Uterus (tissue), 2 donors: ENCODE measurements at regions not wholly inside any gene's neighbourhood (a gene's known extent, or its start where the extent isn't known, plus 50 kb on each side); places are given as distances from the start of the nearest gene placed in this dataset.

ENCODE experiments used
- CTCF ChIP-seq, 4 experiments: fragments of 200-600 bp in 2 of 4; fragments of 450-650 bp in 2 of 4; sonication (generic) in 2 of 4; IDR thresholded peaks; one replicate each; pipeline ENCODE4 v1.5.1; 2016 to 2019; ENCODE audit warnings: antibody characterized with exemption in 4 of 4, mild to moderate bottlenecking in 2 of 4, moderate library complexity in 1 of 4
- POLR2A ChIP-seq, 2 donors: fragments of 450-650 bp; IDR thresholded peaks; one replicate each; pipeline ENCODE4 v1.6.1; 2016; ENCODE audit warnings: antibody characterized with exemption in 2 of 2, mild to moderate bottlenecking in 1 of 2, moderate library complexity in 1 of 2

GRCh38 chr11:109765709-109766311, 327.4 kb upstream of the ZC3H12C start:
- TF ChIP-seq CTCF (IDR thresholded peaks at IDR 0.05), result no peak
- TF ChIP-seq POLR2A (IDR thresholded peaks at IDR 0.05), result no peak
